GM18858 (cell line): ENCODE measurements at regions not wholly inside any gene's neighbourhood (a gene's known extent, or its start where the extent isn't known, plus 50 kb on each side); places are given as distances from the start of the nearest gene placed in this dataset.

Experiments used
- ATAC-seq: cut with Tn5 transposase; IDR thresholded peaks from one replicate; pipeline ENCODE4 v1.9.1; 2021; ENCODE audit not compliant: unreplicated experiment

GRCh38 chr7:96495751-96496216 lies 173.9 kb upstream of the SLC25A13 start:
- ATAC-seq: no peak

- ATAC-seq: no peak
Measured at GRCh38 chr7:96486681-96487080, 164.8 kb upstream of the SLC25A13 start.

DNA sequence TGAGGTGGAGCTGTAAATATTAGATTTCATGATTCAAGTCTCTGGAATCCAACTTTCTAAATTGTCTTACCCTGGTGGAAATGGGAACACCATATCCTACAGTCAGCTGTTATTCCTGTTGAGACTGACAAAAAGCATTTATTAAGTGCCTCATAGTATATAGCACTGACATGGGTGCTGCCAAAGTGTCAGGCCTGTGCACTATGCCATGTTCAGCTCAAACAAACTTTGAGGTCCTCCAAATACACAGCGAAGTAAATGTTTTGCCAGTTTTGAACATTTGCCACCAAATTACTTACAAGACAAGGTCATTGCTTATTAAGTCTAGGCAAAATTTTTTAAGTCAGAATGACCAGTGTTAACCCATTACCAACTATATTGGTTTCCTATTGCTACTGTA lies 162.9 kb upstream of the SLC25A13 start:
- no peak for ATAC-seq

GRCh38 chr7:96484091-96484490 lies 162.2 kb upstream of the SLC25A13 start:
- ATAC-seq: no peak

DNA sequence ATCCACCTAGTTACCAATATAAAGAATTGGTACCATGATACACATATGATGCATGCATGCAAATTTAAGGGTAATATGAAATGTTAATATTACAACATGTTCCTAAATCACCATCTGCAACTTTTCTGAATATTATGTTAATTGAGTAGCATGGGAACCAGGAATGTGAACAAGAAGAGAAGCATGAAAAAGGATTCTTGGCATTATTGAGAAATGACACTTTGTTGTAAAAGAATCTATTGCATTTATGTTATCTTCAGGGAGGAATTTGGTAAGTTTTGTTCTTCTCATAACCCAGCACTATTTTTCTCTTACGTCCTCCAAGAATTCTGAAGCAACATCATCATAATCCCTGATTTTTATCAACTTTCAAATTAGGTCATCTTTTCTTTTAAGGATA lies 159.9 kb upstream of the SLC25A13 start:
- no peak for ATAC-seq

DNA sequence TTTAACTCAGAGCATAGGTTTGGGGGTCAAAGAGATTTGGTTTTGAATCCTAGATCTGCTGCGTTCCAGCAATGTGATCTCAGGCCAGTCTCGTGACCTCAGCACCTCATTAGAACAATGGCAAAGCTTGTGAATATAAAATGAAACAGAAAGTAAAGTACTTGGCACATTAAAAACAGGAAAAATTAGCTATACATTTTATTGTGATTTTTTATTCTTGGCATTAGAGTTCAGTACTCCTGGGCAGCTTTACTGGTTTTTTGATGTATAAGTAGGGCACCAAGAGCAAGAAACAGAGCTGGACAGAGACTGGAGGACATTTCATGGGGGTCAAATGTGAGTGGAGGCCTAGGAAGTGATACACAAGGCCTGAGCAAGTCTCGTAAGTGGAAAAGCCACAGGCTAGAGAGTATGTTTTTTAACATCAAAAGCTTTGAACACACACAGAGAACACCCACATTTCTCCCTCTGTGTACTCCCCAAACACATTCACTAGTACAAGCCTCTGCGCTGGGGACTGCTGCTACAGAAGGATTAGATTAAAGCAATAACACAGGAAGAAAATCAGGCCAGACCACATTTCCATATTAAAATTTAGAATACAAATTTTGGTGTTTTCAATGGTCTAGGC lies 157.2 kb upstream of the SLC25A13 start:
- no peak for ATAC-seq

DNA sequence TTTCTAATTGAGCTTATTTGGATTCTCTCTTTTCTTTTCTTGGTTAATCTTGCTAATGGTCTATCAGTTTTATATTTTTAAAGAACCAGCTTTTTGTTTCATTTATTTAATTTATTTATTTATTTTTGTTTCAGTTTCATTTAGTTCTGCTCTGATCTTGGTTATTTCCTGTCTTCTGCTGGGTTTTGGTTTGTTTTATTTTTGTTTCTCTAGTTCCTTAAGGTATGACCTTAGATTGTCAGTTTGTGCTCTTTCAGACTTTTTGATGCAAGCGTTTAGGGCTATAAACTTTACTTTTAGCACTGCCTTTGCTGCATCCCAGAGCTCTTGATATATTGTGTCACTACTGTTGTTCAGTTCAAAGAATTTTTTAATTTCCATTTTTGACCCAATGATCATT lies 149.7 kb upstream of the SLC25A13 start:
- no peak for ATAC-seq

- no peak for ATAC-seq
Measured at GRCh38 chr7:96452146-96452545, 130.2 kb upstream of the SLC25A13 start.

- ATAC-seq: no peak
Measured at GRCh38 chr7:96449094-96449493, 127.2 kb upstream of the SLC25A13 start.

DNA sequence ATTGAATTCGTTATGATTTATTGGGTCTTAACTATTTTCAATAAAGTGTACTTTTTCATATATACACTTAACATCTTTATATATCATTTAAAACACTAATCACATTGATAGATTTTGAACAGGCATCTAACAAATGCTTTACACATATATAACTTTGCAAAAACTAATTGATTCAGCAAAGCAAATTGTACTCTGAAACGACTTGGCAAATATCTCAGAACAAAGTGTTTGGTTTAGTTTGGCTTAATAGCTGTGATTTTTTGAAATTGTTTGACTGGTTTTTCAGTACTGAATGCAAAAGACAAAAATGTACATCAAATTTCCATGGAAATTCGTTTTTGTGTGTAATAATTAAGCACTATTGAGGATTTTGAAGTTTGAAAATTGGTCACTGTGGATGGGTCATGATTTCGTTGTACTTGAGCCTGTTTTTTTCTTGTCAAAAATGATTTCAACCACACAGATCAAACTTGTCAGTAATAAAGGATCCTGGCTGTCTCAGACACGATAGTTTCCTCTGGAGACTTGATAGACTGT lies 125.3 kb upstream of the SLC25A13 start:
- ATAC-seq: no peak

GRCh38 chr7:96441436-96442084 lies 119.7 kb upstream of the SLC25A13 start:
- ATAC-seq: no peak

GRCh38 chr7:96440328-96440727 lies 118.4 kb upstream of the SLC25A13 start:
- no peak for ATAC-seq

- no peak for ATAC-seq
Measured at GRCh38 chr7:96436880-96437279, 115.0 kb upstream of the SLC25A13 start.

GRCh38 chr7:96430356-96430755 lies 108.5 kb upstream of the SLC25A13 start:
- ATAC-seq: no peak

DNA sequence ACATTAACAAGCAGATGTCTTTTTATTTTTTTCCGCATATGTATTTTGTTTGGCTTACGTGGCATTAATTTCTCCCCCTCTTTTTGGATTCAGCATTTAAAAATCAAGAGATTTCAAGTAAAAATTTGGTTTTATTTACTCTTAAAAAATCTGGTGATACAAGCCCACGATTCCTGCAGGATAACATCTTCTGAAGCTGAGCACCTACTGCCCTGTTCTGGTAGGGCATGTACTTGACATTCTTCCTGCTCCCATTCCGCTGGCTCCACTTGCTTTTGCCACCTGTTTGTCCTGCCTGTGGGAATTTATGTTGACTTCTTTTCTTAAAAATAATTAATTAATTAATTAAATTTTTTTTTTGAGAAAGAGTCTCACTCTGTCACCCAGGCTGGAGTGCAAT lies 105.2 kb upstream of the SLC25A13 start:
- no peak for ATAC-seq

GRCh38 chr7:96426685-96427084 lies 104.8 kb upstream of the SLC25A13 start:
- no peak for ATAC-seq

DNA sequence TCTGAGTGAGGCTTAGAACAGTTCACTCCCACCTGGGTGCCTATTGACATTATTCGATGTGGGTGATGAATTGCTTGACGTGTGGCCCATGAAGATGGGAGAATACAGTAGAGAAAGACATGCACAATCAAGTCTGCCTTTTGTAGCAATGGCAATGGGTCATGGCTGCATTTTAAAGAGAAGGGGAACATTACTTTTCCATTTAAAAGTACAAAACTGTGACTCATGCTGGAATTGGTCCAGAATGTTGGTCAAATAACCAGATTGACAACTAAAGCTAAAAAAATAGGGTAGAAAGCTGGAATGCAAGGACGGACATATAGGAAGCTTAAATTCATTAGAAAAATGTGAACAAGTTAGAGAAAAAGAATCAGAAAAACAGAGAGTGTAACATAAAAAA lies 104.1 kb upstream of the SLC25A13 start:
- ATAC-seq: no peak

DNA sequence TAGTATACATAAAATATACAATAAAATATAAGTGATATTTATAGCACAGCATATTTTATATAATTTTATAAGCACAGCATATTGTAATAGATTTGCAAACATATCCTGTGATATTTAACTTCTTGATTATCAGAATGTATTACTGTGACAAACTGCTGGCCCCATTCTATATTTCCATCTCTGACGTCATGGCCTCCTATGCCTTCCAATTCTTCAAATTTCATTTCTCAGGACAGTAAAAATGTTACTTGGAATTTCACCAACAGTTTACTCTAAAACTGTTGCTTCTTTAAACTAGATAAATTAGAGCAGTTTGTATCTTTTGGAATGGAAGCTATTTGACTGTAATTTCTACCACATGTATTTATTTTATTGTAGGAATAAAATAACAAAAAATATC lies 102.5 kb upstream of the SLC25A13 start:
- ATAC-seq: no peak

GRCh38 chr7:96422388-96422787 lies 100.5 kb upstream of the SLC25A13 start:
- ATAC-seq: no peak

- no peak for ATAC-seq
Measured at GRCh38 chr7:96418581-96418980, 96.7 kb upstream of the SLC25A13 start.

- ATAC-seq: no peak
Measured at GRCh38 chr7:96417784-96418183, 95.9 kb upstream of the SLC25A13 start.

DNA sequence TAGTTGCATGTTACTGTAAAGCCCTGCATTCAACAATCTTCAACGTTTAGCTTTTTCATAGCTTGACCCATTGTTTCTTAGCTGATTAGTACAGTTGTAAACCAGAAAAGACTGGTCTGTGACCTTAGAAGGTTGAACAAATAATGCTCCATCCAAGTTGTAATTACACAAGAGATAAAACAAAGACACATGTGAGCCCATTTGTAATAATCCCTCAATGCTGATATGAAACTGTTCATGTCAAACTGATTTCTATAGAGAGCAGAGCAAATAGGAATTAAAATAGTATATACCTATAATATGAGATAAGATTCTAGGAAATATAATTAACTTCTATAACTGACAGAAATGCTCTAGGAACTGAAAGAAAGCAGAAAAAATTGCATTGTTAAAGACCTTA lies 94.7 kb upstream of the SLC25A13 start:
- ATAC-seq: no peak

DNA sequence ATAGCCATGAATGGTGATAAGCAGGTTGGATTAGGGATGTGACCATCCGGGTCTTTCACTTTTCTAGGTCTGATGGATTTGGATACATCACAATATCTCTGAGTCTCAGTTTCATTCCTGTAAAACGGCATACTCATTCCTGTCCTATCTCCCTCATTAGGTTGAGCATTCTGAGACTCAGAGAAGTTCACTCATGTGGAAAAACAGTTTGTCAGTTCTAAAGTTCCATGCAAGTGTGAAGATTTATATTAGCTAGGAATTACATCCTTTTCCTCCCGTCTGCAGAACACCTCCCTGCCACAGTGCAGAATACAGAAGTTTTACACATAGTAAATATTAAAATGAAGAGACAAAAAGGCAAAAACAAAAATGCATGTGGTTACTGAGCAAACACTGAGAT lies 94.2 kb upstream of the SLC25A13 start:
- ATAC-seq: no peak
